GM20000 (cell line): ENCODE measurements at regions not wholly inside any gene's neighbourhood (a gene's known extent, or its start where the extent isn't known, plus 50 kb on each side); places are given as distances from the start of the nearest gene placed in this dataset.

Experiments
- DNase-seq: peaks from one replicate; pipeline ENCODE4 v3.0.0; 2012; ENCODE audit warnings: low spot score
- CTCF ChIP-seq: IDR thresholded peaks from 2 replicates; pipeline ENCODE4 v1.5.1; 2012; ENCODE audit warnings: mild to moderate bottlenecking, control low read depth; ENCODE audit errors: extremely low read depth, missing control alignments

GRCh38 chr2:11955884-11956291 is 209.5 kb downstream of the LPIN1 start:
- no peak for TF ChIP-seq CTCF
- no peak for DNase-seq

GRCh38 chr2:11962707-11963328 is 216.4 kb downstream of the LPIN1 start:
- DNase-seq: no peak
- no peak for TF ChIP-seq CTCF

DNA sequence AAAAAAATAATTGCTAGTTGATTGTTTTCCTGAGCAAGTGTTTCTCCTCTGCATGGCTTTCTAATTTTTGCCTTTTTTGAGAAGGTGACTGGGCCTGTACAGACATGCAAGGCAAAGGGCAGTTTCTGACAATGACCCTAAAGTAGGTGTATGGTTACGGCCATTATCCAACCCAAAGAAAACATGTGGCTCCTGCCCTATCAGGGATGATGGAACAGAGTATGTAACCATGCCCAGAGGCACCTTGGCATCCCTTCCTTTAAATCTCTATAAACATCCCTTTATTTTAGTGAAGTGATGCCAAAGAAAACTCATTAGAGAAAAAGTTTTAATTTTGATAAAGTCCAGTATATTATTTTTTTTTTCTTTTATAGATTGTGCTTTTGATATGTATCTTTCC is 217.5 kb downstream of the LPIN1 start:
- no peak for TF ChIP-seq CTCF
- no peak for DNase-seq

DNA sequence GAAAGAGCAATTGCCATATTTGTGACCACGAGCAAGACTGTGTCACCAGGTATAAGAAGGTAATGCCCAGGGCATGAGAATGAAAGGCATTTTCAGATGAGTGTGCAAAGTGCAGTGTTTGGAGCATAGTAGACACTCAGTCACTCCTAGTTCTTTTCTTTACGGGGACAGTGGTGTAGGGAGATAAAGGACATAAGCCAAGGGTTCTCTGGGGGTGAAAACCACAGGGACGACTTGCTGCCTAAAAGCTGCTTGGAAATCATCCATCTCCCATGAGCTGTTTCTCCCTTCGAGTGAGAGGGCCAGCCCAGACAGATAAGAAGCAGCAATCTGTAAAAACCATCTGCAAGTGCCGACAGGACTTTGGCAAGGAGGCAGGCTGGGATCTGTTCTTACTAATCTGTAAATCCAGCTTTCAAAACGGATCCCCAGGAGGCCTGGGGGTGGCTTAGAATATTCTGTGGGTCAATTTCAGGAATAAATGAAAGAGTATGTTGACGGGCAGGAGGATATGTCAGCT is 221.6 kb downstream of the LPIN1 start:
- DNase-seq: no peak
- no peak for TF ChIP-seq CTCF

GRCh38 chr2:11968521-11968920 is 222.1 kb downstream of the LPIN1 start:
- no peak for TF ChIP-seq CTCF

DNA sequence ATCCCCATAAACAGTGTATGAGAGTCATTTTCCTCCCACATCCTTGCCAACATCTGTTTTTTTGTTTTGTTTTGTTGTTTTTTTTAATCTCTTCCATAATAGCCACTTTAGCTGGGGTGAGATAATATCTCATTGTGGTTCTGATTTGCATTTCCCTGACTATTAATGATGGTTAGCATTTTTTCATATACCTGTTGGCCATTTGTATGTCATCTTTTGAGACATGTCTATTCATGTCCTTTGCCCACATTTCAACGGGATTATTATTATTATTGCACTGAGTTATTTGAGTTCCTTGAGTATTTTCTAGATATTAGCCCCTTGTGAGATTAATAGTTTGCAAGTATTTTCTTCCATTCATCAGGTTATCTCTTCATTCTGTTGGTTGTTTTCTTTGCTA is 223.3 kb downstream of the LPIN1 start:
- no peak for DNase-seq
- TF ChIP-seq CTCF: no peak

More at GRCh38 chr2:11968521-11968920, 222.1 kb downstream of the LPIN1 start:
- no peak for DNase-seq

DNA sequence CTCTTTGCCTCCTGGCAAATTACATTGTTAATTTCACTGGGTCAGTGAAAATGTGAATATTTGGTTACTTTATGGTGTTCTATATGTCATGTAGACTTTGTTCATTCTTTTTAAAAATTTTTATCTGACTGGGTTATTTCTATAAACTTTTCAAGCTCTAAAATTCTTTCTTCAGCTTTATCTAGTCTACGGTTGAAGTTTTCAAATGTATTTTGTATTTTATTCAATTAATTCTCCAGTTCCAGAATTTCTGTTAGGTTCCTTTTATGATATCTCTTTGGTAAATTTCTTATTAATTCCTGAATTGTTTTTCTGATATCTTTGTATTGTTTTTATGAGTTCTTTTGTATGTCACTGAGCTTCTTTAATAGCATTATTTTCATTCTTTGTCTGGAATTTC is 228.1 kb downstream of the LPIN1 start:
- no peak for DNase-seq

More for the DNA sequence above, 228.1 kb downstream of the LPIN1 start:
- no peak for TF ChIP-seq CTCF
